Right ventricle myocardium superior (tissue), 1 donor: ENCODE measurements at regions not wholly inside any gene's neighbourhood (a gene's known extent, or its start where the extent isn't known, plus 50 kb on each side); places are given as distances from the start of the nearest gene placed in this dataset.
"Not testable (repeated sequence)": the region's sequence is repeated elsewhere in the genome, so short reads cannot be mapped to it uniquely, and the experiment has no call there.

Source experiments
- ATAC-seq: fragments of 200-7000 bp; cut with Tn5 transposase; one replicate; pipeline ENCODE4 v1.9.1; 2020; ENCODE audit warnings: mild to moderate bottlenecking; ENCODE audit not compliant: poor library complexity
- DNase-seq: peaks from one replicate; pipeline ENCODE4 v3.0.0-alpha.2; 2020
- intact Hi-C: fragments of 100-400 bp; cut with DNase I; formaldehyde crosslinking; loops from one replicate; pipeline ENCODE4 v1.11.2; 2022
- donor health status: DM: no; HTN: yes; CAD: no; lungs with severe emphysema.

- intact Hi-C loops = no loop called here
- no peak for ATAC-seq
- DNase-seq = no peak
Measured at GRCh38 chr5:67917561-67917960, 298.0 kb upstream of the PIK3R1 start.

GRCh38 chr5:67910546-67910945, 305.0 kb upstream of the PIK3R1 start:
- intact Hi-C loops = no loop called here
- no peak for DNase-seq
- no peak for ATAC-seq

- DNase-seq (no peak), ATAC-seq (no peak)
- intact Hi-C loops = no loop called here
Measured at GRCh38 chr5:67908126-67908765, 307.3 kb upstream of the PIK3R1 start.

GRCh38 chr5:67904366-67904765, 311.2 kb upstream of the PIK3R1 start:
- intact Hi-C loops = no loop called here
- ATAC-seq (no peak), DNase-seq (no peak)

GRCh38 chr5:67903656-67904055, 311.9 kb upstream of the PIK3R1 start:
- ATAC-seq = no peak
- intact Hi-C loops = no loop called here

GRCh38 chr5:67903121-67903520, 312.4 kb upstream of the PIK3R1 start:
- DNase-seq (no peak), ATAC-seq (no peak)
- intact Hi-C loops = no loop called here

More at GRCh38 chr5:67903656-67904055, 311.9 kb upstream of the PIK3R1 start:
- DNase-seq = no peak

GRCh38 chr5:67902497-67902830, 313.1 kb upstream of the PIK3R1 start:
- intact Hi-C loops = no loop called here
- ATAC-seq = no peak
- no peak for DNase-seq

- ATAC-seq = no peak
Measured at GRCh38 chr5:67901814-67902496, 313.6 kb upstream of the PIK3R1 start.

GRCh38 chr5:67900514-67900913, 315.0 kb upstream of the PIK3R1 start:
- ATAC-seq (no peak), DNase-seq (no peak)
- intact Hi-C loops = no loop called here

More at GRCh38 chr5:67901814-67902496, 313.6 kb upstream of the PIK3R1 start:
- DNase-seq = no peak
- intact Hi-C loops = no loop called here

- DNase-seq = no peak
- ATAC-seq = no peak
- intact Hi-C loops = no loop called here
Measured at GRCh38 chr5:67897980-67898379, 317.6 kb upstream of the PIK3R1 start.

GRCh38 chr5:67897431-67897830, 318.1 kb upstream of the PIK3R1 start:
- intact Hi-C loops = no loop called here
- ATAC-seq = no peak

GRCh38 chr5:67896930-67897313, 318.6 kb upstream of the PIK3R1 start:
- DNase-seq (no peak), ATAC-seq (no peak)
- intact Hi-C loops = no loop called here

More at GRCh38 chr5:67897431-67897830, 318.1 kb upstream of the PIK3R1 start:
- no peak for DNase-seq

GRCh38 chr5:67896311-67896929, 319.1 kb upstream of the PIK3R1 start:
- intact Hi-C loops = no loop called here
- ATAC-seq = no peak
- DNase-seq = no peak

- intact Hi-C loops, DNase-seq, ATAC-seq: not testable (repeated sequence)
Measured at GRCh38 chr5:67889870-67890269, 325.7 kb upstream of the PIK3R1 start.

- intact Hi-C loops = no loop called here
- no peak for DNase-seq
Measured at GRCh38 chr5:67887748-67888161, 327.8 kb upstream of the PIK3R1 start.

GRCh38 chr5:67886761-67887160, 328.8 kb upstream of the PIK3R1 start:
- no peak for DNase-seq
- no peak for ATAC-seq
- intact Hi-C loops = no loop called here

More at GRCh38 chr5:67887748-67888161, 327.8 kb upstream of the PIK3R1 start:
- ATAC-seq = no peak

- intact Hi-C loops = no loop called here
- DNase-seq (no peak), ATAC-seq (no peak)
Measured at GRCh38 chr5:67880876-67881275, 334.7 kb upstream of the PIK3R1 start.

- ATAC-seq (no peak), DNase-seq (no peak)
- intact Hi-C loops = no loop called here
Measured at GRCh38 chr5:67880511-67880805, 335.1 kb upstream of the PIK3R1 start.

GRCh38 chr5:67879620-67880510, 335.7 kb upstream of the PIK3R1 start:
- intact Hi-C loops = no loop called here
- DNase-seq (no peak), ATAC-seq (peak; percentile 52)
